HFFc6 (cell line): ENCODE measurements at regions not wholly inside any gene's neighbourhood (a gene's known extent, or its start where the extent isn't known, plus 50 kb on each side); places are given as distances from the start of the nearest gene placed in this dataset.
A peak's percentile ranks its signal among the peaks of the same experiment; 100 is the strongest.

Experiments used
- DNase-seq: peaks from one replicate; pipeline ENCODE4 v3.0.0-alpha.2; 2018
- H3K27ac Mint-ChIP-seq: 2 replicates; pipeline ENCODE4 v1.8.0; 2020; ENCODE audit warnings: mild to moderate bottlenecking, mixed read lengths
- H3K27me3 Mint-ChIP-seq: 2 replicates; pipeline ENCODE4 v1.8.0; 2021; ENCODE audit warnings: mild to moderate bottlenecking, moderate library complexity, mixed read lengths; ENCODE audit not compliant: insufficient read depth
- H3K36me3 Mint-ChIP-seq: 2 replicates; pipeline ENCODE4 v1.8.0; 2021; ENCODE audit warnings: low read depth, mixed read lengths
- H3K4me1 Mint-ChIP-seq: 2 replicates; pipeline ENCODE4 v1.8.0; 2020; ENCODE audit warnings: low read depth, mixed read lengths
- H3K4me3 Mint-ChIP-seq: 2 replicates; pipeline ENCODE4 v1.8.0; 2020; ENCODE audit warnings: mild to moderate bottlenecking, moderate library complexity, mixed read lengths
- H3K9me3 Mint-ChIP-seq: 2 replicates; pipeline ENCODE4 v1.8.0; 2020; ENCODE audit warnings: mild to moderate bottlenecking, mixed read lengths
- TF ChIP-seq, protein P1 (sequence below): fragments of 200-600 bp; sonication (generic); IDR thresholded peaks from 2 replicates; pipeline ENCODE4 v1.5.0; 2021; ENCODE audit warnings: antibody characterized with exemption, mild to moderate bottlenecking

DNA sequence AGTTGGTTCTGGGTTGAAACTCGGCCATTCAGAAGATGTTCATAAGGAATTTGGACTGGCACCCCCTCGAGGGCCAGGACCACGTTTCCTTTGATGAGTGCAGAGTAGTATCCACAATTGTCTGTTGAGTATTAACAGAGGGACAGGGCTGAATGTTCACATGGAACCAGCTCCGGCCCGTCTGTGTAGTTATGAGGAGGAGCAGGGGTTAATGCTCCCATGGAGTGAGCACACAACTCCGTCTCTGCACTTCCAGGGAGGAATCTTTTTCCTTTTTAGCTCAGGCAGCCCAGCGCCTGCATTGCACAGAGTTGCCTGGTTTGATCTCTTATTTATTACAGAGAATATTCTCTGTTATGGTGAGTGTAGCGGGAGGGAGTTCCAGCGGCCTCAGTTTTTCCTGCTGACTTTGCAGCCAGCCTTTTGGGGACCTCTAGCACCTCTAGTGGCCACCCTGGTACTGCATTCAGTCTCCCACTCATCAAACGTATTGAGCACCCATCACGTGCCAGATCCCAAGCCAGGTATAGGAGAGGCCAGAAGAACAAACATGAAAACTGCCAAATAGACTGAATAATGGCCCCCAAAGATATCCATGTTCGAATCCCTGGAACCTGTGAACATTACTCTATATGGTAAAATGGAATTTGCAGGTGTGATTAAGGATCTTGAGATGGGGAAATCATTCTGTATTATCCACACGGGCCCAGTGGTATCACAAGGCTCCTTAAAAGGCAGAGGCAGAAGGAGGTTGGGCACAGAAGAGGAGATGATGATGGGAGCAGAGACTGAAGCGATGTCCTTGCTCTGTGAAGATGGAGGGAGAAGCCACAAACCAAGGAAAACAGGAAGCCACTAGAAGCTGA, 167.7 kb upstream of the CSF3R start:
- H3K27me3 Mint-ChIP-seq: peaks cover 18% of the 10 kb centered on the region
- peak; percentile 36 for DNase-seq
- no peaks in the 10 kb centered on the region for H3K4me1 Mint-ChIP-seq
- H3K4me3 Mint-ChIP-seq: no peak overlapping the region
- TF ChIP-seq, protein P1, sequence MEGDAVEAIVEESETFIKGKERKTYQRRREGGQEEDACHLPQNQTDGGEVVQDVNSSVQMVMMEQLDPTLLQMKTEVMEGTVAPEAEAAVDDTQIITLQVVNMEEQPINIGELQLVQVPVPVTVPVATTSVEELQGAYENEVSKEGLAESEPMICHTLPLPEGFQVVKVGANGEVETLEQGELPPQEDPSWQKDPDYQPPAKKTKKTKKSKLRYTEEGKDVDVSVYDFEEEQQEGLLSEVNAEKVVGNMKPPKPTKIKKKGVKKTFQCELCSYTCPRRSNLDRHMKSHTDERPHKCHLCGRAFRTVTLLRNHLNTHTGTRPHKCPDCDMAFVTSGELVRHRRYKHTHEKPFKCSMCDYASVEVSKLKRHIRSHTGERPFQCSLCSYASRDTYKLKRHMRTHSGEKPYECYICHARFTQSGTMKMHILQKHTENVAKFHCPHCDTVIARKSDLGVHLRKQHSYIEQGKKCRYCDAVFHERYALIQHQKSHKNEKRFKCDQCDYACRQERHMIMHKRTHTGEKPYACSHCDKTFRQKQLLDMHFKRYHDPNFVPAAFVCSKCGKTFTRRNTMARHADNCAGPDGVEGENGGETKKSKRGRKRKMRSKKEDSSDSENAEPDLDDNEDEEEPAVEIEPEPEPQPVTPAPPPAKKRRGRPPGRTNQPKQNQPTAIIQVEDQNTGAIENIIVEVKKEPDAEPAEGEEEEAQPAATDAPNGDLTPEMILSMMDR: peak; percentile 82
- no peaks in the 10 kb centered on the region for H3K36me3 Mint-ChIP-seq
- H3K9me3 Mint-ChIP-seq: peaks cover 6% of the 10 kb centered on the region; the same call in 1 of the 2 replicates
- no peak overlapping the region for H3K27ac Mint-ChIP-seq

DNA sequence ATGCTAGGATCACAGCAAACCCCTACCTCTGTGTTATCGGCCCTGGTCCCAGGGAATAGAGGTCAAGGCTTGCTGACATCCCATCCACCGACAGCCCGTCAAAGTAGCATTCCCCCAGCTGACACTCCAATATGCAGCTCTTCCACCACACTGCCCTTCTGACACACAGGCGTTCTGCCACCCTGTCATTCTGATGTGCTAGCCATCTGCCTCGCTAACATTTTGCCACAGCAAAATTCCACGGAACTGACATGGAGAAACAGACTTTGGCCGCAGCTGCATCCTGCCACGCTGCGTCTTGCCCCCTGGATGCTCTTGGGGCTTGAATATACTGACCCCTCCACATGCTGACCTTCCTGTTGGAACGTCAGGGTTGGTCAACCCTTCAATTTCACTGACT, 163.2 kb upstream of the CSF3R start:
- Mint-ChIP-seq H3K4me1 (no peaks in the 10 kb centered on the region), H3K9me3 (no peaks in the 10 kb centered on the region; the same call in 1 of the 2 replicates), H3K27me3 (peaks cover 14% of the 10 kb centered on the region), H3K36me3 (no peaks in the 10 kb centered on the region), H3K27ac (no peak overlapping the region), H3K4me3 (no peak overlapping the region)
- TF ChIP-seq, protein P1: no peak
- DNase-seq: no peak

DNA sequence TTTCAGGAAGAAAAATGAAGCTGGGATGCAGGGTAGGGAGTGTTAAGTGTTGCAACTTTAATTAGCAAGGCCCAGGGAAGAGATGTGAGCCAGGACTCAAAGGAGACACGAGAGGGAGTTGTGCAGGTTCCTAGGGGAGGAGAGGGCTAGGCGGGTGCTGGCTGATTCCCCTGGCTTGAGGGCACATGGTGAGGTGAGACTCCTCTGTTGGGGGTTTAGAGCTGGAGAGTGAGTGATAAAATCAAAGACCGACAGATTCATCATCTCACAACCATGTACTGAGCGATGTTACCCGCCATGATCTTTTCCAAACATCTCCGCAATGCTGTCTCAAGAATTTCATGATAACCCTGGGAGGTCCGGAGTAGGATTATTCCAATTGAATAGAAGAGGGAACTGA, 161.8 kb upstream of the CSF3R start:
- no peak for DNase-seq
- H3K36me3 Mint-ChIP-seq: no peaks in the 10 kb centered on the region
- no peaks in the 10 kb centered on the region for H3K4me1 Mint-ChIP-seq
- H3K27me3 Mint-ChIP-seq: peaks cover 6% of the 10 kb centered on the region
- no peaks in the 10 kb centered on the region; the same call in 1 of the 2 replicates for H3K9me3 Mint-ChIP-seq
- no peak overlapping the region for H3K4me3 Mint-ChIP-seq
- TF ChIP-seq, protein P1: no peak
- no peak overlapping the region for H3K27ac Mint-ChIP-seq

DNA sequence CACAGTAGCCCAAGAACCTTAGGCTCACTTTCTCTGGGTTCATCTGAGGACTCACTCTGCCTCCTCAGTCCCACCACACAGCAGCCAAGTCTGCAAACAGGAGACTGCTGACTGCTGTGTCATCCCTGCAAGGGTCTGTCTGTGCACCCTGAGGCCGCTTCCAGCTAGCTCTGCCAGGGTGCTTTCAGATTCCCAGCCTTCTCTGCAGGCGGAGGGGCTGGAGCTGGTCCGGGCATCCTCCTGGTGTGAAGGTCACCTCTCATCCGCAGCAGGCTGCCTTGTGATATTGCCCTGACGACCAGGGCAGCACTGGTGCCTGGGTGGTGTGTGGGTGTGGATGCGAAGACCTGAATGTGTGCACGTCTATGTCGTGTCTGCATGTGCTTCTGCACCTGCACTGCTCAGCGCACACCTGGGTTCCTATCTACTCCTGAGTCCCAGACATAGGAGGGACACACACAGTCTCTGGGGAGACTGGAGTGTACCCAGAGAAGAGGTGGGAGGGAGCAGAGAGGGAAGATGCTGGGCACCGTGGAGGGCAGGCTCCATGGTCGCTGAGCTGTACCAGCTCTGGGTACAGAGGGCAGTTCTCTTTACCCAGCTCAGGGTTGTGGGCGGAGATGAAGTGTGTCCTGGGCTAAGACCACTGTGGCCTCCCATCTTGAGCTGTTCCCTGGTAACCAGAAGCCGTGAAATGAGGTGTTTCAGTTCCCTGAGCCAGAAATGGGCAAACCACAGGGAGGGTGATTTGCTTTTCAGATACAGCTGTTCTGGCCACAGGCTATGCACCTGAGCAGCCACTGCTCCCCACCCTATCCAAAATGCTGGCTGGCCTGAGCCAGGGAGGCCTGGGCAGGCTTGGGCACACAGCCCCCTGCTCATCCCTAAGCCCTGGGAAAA, 160.9 kb upstream of the CSF3R start:
- TF ChIP-seq, protein P1: no peak
- no peaks in the 10 kb centered on the region for H3K4me1 Mint-ChIP-seq
- H3K27me3 Mint-ChIP-seq: peaks cover 4% of the 10 kb centered on the region
- H3K27ac Mint-ChIP-seq: no peak overlapping the region
- DNase-seq: no peak
- H3K36me3 Mint-ChIP-seq: no peaks in the 10 kb centered on the region
- H3K9me3 Mint-ChIP-seq: no peaks in the 10 kb centered on the region; the same call in 1 of the 2 replicates
- H3K4me3 Mint-ChIP-seq: no peak overlapping the region

DNA sequence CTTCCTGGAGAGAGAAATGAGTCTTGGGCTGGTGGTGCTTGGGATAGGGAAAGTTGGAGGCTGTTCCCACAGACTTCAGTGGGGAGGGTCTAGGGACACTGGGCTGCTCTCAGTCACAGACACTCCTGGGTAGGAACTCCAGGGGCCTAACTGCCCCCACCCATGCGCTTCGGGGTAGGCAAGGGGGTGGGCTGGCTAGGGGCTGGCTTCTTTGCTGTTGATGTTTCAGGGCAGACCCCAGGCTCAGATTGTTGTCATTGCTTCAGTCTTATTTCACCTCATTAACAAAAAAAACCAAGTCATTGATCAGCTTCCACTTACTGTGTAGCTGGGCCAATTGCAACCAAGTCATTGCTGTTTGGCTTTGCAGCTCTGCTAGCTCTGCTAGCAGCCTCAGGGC, 160.1 kb upstream of the CSF3R start:
- Mint-ChIP-seq H3K27me3 (peaks cover 4% of the 10 kb centered on the region), H3K9me3 (no peaks in the 10 kb centered on the region; the same call in 1 of the 2 replicates), H3K4me3 (no peak overlapping the region), H3K27ac (no peak overlapping the region), H3K36me3 (no peaks in the 10 kb centered on the region), H3K4me1 (no peaks in the 10 kb centered on the region)
- DNase-seq: no peak
- TF ChIP-seq, protein P1: no peak
